ENCODE measurements at regions not wholly inside any gene's neighbourhood (a gene's known extent, or its start where the extent isn't known, plus 50 kb on each side); places are given as distances from the start of the nearest gene placed in this dataset.
"Not testable (repeated sequence)": the region's sequence is repeated elsewhere in the genome, so short reads cannot be mapped to it uniquely, and the experiment has no call there.

DNA sequence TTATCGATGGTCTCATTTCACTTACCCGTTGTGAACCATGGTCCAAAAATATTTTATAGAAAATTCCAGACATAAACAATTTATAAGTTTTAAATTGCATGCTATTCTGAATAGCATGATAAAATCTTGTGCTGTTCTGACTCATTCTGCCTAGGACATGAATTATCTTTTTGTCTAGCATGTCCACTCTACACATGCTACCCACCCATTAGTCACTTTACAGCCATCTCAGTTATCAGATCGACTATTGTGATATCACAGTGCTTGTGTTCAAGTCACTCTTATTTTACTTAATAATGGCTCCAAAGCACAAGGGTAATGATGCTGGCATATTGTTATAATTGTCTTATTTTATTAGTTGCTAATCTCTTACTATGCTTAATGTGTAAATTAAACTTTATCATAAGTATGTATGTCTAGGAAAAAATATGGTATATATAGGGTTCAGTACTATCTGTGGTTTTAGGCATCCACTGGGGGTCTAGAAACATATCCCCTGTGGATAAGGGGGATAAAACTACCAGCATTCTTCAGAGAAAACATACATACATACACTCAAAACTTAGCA is 252.0 kb upstream of the HTR1E start:
- FAIRE-seq (no peak), DNase-seq (no peak)
- no peak overlapping the region for H3K27ac ChIP-seq (ENCODE audit: low read depth in 2 of 2, low read length in 2 of 2)
- H3K27me3 ChIP-seq (ENCODE audit: control insufficient read depth, insufficient read depth, low read length): no peaks in the 10 kb centered on the region
- intact Hi-C loops (cut with DNase I): no loop called here
- no peaks in the 10 kb centered on the region for H3K36me3 ChIP-seq (ENCODE audit: control insufficient read depth in 2 of 3, insufficient read depth in 3 of 3, low read length in 3 of 3)
- TF ChIP-seq, protein P1, sequence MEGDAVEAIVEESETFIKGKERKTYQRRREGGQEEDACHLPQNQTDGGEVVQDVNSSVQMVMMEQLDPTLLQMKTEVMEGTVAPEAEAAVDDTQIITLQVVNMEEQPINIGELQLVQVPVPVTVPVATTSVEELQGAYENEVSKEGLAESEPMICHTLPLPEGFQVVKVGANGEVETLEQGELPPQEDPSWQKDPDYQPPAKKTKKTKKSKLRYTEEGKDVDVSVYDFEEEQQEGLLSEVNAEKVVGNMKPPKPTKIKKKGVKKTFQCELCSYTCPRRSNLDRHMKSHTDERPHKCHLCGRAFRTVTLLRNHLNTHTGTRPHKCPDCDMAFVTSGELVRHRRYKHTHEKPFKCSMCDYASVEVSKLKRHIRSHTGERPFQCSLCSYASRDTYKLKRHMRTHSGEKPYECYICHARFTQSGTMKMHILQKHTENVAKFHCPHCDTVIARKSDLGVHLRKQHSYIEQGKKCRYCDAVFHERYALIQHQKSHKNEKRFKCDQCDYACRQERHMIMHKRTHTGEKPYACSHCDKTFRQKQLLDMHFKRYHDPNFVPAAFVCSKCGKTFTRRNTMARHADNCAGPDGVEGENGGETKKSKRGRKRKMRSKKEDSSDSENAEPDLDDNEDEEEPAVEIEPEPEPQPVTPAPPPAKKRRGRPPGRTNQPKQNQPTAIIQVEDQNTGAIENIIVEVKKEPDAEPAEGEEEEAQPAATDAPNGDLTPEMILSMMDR (IDR thresholded peaks at IDR 0.05; ENCODE audit: borderline replicate concordance, extremely low read depth, insufficient read depth): no peak
- no peaks in the 10 kb centered on the region for H3K9me3 ChIP-seq (ENCODE audit: control insufficient read depth in 2 of 3, insufficient read depth in 1 of 3, low read length in 3 of 3)
- H3K9ac ChIP-seq (ENCODE audit: low read length in 3 of 3): no peak overlapping the region
- H3K4me1 ChIP-seq (ENCODE audit: control insufficient read depth in 2 of 3, insufficient read depth in 2 of 3, low read depth in 1 of 3, low read length in 3 of 3): no peaks in the 10 kb centered on the region
- no peak overlapping the region for H3K4me3 ChIP-seq (ENCODE audit: low read length in 3 of 3)

GRCh38 chr6:86683132-86683908 is 254.0 kb upstream of the HTR1E start:
- H3K9ac ChIP-seq (ENCODE audit: low read length in 3 of 3): no peak overlapping the region
- H3K4me3 ChIP-seq (ENCODE audit: low read length in 3 of 3): no peak overlapping the region
- H3K27ac ChIP-seq (ENCODE audit: low read depth in 2 of 2, low read length in 2 of 2): no peak overlapping the region
- H3K27me3 ChIP-seq (ENCODE audit: control insufficient read depth, insufficient read depth, low read length): no peaks in the 10 kb centered on the region
- no peaks in the 10 kb centered on the region for H3K9me3 ChIP-seq (ENCODE audit: control insufficient read depth in 2 of 3, insufficient read depth in 1 of 3, low read length in 3 of 3)
- FAIRE-seq: no peak
- no peak for DNase-seq
- H3K36me3 ChIP-seq (ENCODE audit: control insufficient read depth in 2 of 3, insufficient read depth in 3 of 3, low read length in 3 of 3): no peaks in the 10 kb centered on the region
- TF ChIP-seq, protein P1 (IDR thresholded peaks at IDR 0.05; ENCODE audit: borderline replicate concordance, extremely low read depth, insufficient read depth): no peak
- no peaks in the 10 kb centered on the region for H3K4me1 ChIP-seq (ENCODE audit: control insufficient read depth in 2 of 3, insufficient read depth in 2 of 3, low read depth in 1 of 3, low read length in 3 of 3)
- intact Hi-C loops (cut with DNase I): no loop called here

GRCh38 chr6:86682297-86682696 is 255.0 kb upstream of the HTR1E start:
- H3K9ac ChIP-seq (ENCODE audit: low read length in 3 of 3): no peak overlapping the region
- intact Hi-C loops (cut with DNase I): no loop called here
- no peaks in the 10 kb centered on the region for H3K27me3 ChIP-seq (ENCODE audit: control insufficient read depth, insufficient read depth, low read length)
- no peaks in the 10 kb centered on the region for H3K9me3 ChIP-seq (ENCODE audit: control insufficient read depth in 2 of 3, insufficient read depth in 1 of 3, low read length in 3 of 3)
- no peaks in the 10 kb centered on the region for H3K36me3 ChIP-seq (ENCODE audit: control insufficient read depth in 2 of 3, insufficient read depth in 3 of 3, low read length in 3 of 3)
- H3K4me3 ChIP-seq (ENCODE audit: low read length in 3 of 3): no peak overlapping the region
- DNase-seq: peak in 1 of 5 donors; percentile 1
- FAIRE-seq: no peak
- no peaks in the 10 kb centered on the region for H3K4me1 ChIP-seq (ENCODE audit: control insufficient read depth in 2 of 3, insufficient read depth in 2 of 3, low read depth in 1 of 3, low read length in 3 of 3)
- H3K27ac ChIP-seq (ENCODE audit: low read depth in 2 of 2, low read length in 2 of 2): no peak overlapping the region
- TF ChIP-seq, protein P1 (IDR thresholded peaks at IDR 0.05; ENCODE audit: borderline replicate concordance, extremely low read depth, insufficient read depth): no peak

- H3K27me3 ChIP-seq (ENCODE audit: control insufficient read depth, insufficient read depth, low read length); FAIRE-seq; H3K36me3 ChIP-seq (ENCODE audit: control insufficient read depth in 2 of 3, insufficient read depth in 3 of 3, low read length in 3 of 3); H3K27ac ChIP-seq (ENCODE audit: low read depth in 2 of 2, low read length in 2 of 2); H3K4me1 ChIP-seq (ENCODE audit: control insufficient read depth in 2 of 3, insufficient read depth in 2 of 3, low read depth in 1 of 3, low read length in 3 of 3); H3K9me3 ChIP-seq (ENCODE audit: control insufficient read depth in 2 of 3, insufficient read depth in 1 of 3, low read length in 3 of 3); DNase-seq; H3K9ac ChIP-seq (ENCODE audit: low read length in 3 of 3); intact Hi-C loops (cut with DNase I); H3K4me3 ChIP-seq (ENCODE audit: low read length in 3 of 3): not testable (repeated sequence)
Observed at GRCh38 chr6:86681140-86681539, 256.2 kb upstream of the HTR1E start.

- not testable (repeated sequence) for DNase-seq
Observed at GRCh38 chr6:86672125-86672524, 265.2 kb upstream of the HTR1E start.

More at GRCh38 chr6:86672125-86672524, 265.2 kb upstream of the HTR1E start:
- H3K4me1 ChIP-seq (ENCODE audit: control insufficient read depth in 2 of 3, insufficient read depth in 2 of 3, low read depth in 1 of 3, low read length in 3 of 3); H3K9me3 ChIP-seq (ENCODE audit: control insufficient read depth in 2 of 3, insufficient read depth in 1 of 3, low read length in 3 of 3); H3K9ac ChIP-seq (ENCODE audit: low read length in 3 of 3); H3K27ac ChIP-seq (ENCODE audit: low read depth in 2 of 2, low read length in 2 of 2); H3K27me3 ChIP-seq (ENCODE audit: control insufficient read depth, insufficient read depth, low read length); H3K4me3 ChIP-seq (ENCODE audit: low read length in 3 of 3); intact Hi-C loops (cut with DNase I); H3K36me3 ChIP-seq (ENCODE audit: control insufficient read depth in 2 of 3, insufficient read depth in 3 of 3, low read length in 3 of 3); FAIRE-seq: not testable (repeated sequence)

Data from kidney (tissue), 13 donors.